ENCODE measurements at regions not wholly inside any gene's neighbourhood (a gene's known extent, or its start where the extent isn't known, plus 50 kb on each side); places are given as distances from the start of the nearest gene placed in this dataset.

DNA sequence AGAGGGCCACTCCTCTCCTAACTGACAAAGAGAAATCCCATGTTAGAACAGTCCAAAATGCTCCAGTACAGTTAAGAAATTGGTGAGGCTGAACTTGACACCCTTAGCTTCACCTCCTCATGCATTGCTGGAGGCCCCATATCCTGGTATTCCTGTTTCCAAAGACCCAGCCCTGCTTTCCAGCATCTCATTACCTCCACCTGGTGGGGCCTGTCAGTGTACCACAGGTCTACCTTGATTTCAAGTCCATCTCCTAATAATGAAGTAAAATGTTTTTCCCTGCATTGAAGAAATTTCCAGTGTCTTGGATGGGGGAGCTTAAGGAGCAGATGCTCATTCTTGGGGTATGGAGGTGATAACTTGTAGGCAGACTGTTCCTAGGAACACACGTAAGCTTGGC, 70.6 kb upstream of the S1PR3 start:
- TF ChIP-seq, protein P1, sequence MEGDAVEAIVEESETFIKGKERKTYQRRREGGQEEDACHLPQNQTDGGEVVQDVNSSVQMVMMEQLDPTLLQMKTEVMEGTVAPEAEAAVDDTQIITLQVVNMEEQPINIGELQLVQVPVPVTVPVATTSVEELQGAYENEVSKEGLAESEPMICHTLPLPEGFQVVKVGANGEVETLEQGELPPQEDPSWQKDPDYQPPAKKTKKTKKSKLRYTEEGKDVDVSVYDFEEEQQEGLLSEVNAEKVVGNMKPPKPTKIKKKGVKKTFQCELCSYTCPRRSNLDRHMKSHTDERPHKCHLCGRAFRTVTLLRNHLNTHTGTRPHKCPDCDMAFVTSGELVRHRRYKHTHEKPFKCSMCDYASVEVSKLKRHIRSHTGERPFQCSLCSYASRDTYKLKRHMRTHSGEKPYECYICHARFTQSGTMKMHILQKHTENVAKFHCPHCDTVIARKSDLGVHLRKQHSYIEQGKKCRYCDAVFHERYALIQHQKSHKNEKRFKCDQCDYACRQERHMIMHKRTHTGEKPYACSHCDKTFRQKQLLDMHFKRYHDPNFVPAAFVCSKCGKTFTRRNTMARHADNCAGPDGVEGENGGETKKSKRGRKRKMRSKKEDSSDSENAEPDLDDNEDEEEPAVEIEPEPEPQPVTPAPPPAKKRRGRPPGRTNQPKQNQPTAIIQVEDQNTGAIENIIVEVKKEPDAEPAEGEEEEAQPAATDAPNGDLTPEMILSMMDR (IDR thresholded peaks at IDR 0.05), result no peak
- TF ChIP-seq POLR2AphosphoS5 (IDR thresholded peaks at IDR 0.05; ENCODE audit: low read depth, low read length) (no peak), TCF7L2 (IDR thresholded peaks at IDR 0.05; ENCODE audit: low read depth, low read length) (no peak), SIN3A (IDR thresholded peaks at IDR 0.05; ENCODE audit: borderline replicate concordance, insufficient read depth, low read depth, low read length) (no peak)
- TF ChIP-seq, protein P2, sequence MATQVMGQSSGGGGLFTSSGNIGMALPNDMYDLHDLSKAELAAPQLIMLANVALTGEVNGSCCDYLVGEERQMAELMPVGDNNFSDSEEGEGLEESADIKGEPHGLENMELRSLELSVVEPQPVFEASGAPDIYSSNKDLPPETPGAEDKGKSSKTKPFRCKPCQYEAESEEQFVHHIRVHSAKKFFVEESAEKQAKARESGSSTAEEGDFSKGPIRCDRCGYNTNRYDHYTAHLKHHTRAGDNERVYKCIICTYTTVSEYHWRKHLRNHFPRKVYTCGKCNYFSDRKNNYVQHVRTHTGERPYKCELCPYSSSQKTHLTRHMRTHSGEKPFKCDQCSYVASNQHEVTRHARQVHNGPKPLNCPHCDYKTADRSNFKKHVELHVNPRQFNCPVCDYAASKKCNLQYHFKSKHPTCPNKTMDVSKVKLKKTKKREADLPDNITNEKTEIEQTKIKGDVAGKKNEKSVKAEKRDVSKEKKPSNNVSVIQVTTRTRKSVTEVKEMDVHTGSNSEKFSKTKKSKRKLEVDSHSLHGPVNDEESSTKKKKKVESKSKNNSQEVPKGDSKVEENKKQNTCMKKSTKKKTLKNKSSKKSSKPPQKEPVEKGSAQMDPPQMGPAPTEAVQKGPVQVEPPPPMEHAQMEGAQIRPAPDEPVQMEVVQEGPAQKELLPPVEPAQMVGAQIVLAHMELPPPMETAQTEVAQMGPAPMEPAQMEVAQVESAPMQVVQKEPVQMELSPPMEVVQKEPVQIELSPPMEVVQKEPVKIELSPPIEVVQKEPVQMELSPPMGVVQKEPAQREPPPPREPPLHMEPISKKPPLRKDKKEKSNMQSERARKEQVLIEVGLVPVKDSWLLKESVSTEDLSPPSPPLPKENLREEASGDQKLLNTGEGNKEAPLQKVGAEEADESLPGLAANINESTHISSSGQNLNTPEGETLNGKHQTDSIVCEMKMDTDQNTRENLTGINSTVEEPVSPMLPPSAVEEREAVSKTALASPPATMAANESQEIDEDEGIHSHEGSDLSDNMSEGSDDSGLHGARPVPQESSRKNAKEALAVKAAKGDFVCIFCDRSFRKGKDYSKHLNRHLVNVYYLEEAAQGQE (IDR thresholded peaks at IDR 0.05; ENCODE audit: insufficient read depth in 1 of 2, low read depth in 2 of 2, low read length in 1 of 2), result no peak
- Histone ChIP-seq H3K27ac (ENCODE audit: low read length) (no peak overlapping the region), H3K36me3 (ENCODE audit: control insufficient read depth, insufficient read depth, low read length) (no peaks in the 10 kb centered on the region), H3K27me3 (ENCODE audit: control insufficient read depth, insufficient read depth, low read length) (no peaks in the 10 kb centered on the region), H3K4me1 (ENCODE audit: control insufficient read depth, insufficient read depth, low read length) (no peaks in the 10 kb centered on the region), H3K4me3 (ENCODE audit: low read depth in 2 of 2, low read length in 2 of 2) (no peak overlapping the region), H3K9me3 (ENCODE audit: control insufficient read depth, insufficient read depth, low read depth, low read length) (no peaks in the 10 kb centered on the region)
- ATAC-seq (no peak), DNase-seq (ENCODE audit: low read depth, low spot score) (no peak)
- POLR2A ChIA-PET, result no interaction called here
- BruUV-seq (replicated peaks), result no TSS peak
- CTCF ChIA-PET, result no interaction called here
- intact Hi-C loops (cut with micrococcal nuclease; ENCODE audit: unreplicated experiment) (no loop called here), in situ Hi-C loops (cut with HindIII; ENCODE audit: low pct_unique_long_range_greater_than_20kb, low sequenced_read_pairs) (no loop called here)

DNA sequence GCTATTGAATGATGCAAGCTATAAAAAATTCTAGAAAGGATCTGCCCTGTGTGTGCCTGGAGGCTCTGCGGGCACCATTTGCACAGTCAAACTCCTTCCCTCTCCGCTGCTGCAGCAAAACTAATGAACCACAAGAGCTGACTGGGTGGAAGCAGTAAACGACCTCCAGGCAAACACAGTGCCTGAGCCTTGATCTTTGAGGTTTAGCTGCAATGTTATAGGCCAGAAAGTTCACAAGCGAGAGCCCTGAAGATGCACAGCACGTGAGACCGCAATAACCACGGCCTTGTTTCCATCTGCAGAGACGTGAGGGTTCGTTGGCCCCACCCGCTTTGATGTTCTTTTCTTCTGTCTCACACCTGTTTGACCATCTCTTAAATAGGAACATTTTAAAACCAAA, 69.2 kb upstream of the S1PR3 start:
- intact Hi-C loops (cut with micrococcal nuclease; ENCODE audit: unreplicated experiment) (no loop called here), in situ Hi-C loops (cut with HindIII; ENCODE audit: low pct_unique_long_range_greater_than_20kb, low sequenced_read_pairs) (no loop called here)
- Histone ChIP-seq H3K27me3 (ENCODE audit: control insufficient read depth, insufficient read depth, low read length) (no peaks in the 10 kb centered on the region), H3K4me1 (ENCODE audit: control insufficient read depth, insufficient read depth, low read length) (no peaks in the 10 kb centered on the region), H3K9me3 (ENCODE audit: control insufficient read depth, insufficient read depth, low read depth, low read length) (no peaks in the 10 kb centered on the region), H3K36me3 (ENCODE audit: control insufficient read depth, insufficient read depth, low read length) (no peaks in the 10 kb centered on the region), H3K4me3 (ENCODE audit: low read depth in 2 of 2, low read length in 2 of 2) (no peak overlapping the region), H3K27ac (ENCODE audit: low read length) (no peak overlapping the region)
- TF ChIP-seq SIN3A (IDR thresholded peaks at IDR 0.05; ENCODE audit: borderline replicate concordance, insufficient read depth, low read depth, low read length), result no peak
- DNase-seq (ENCODE audit: low read depth, low spot score) (no peak), ATAC-seq (no peak)
- CTCF ChIA-PET, result no interaction called here
- no TSS peak for BruUV-seq (replicated peaks)
- POLR2A ChIA-PET, result no interaction called here

DNA sequence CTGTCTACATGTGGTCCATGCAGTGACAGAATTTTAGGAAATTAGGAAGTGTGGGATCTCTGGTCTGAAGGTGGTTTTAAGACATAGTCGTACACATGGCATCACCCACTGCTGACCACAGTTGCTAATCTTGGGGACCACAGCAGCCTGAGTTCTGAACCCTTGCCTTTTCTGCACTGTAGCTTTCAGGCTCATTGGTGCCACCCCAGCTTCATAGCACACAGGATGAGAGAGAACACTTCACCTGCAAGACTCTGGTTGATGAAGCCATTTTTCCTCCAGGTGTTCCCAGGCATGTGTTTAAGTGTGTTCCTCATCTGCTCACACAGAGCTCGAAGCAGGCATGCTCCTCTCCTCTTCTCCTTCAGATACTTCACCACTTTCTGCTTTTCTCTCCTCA, 68.2 kb upstream of the S1PR3 start:
- ChIA-PET POLR2A (no interaction called here), CTCF (no interaction called here)
- Histone ChIP-seq H3K27me3 (ENCODE audit: control insufficient read depth, insufficient read depth, low read length) (no peaks in the 10 kb centered on the region), H3K4me1 (ENCODE audit: control insufficient read depth, insufficient read depth, low read length) (no peaks in the 10 kb centered on the region), H3K9me3 (ENCODE audit: control insufficient read depth, insufficient read depth, low read depth, low read length) (no peaks in the 10 kb centered on the region), H3K36me3 (ENCODE audit: control insufficient read depth, insufficient read depth, low read length) (no peaks in the 10 kb centered on the region), H3K4me3 (ENCODE audit: low read depth in 2 of 2, low read length in 2 of 2) (no peak overlapping the region), H3K27ac (ENCODE audit: low read length) (no peak overlapping the region)
- BruUV-seq (replicated peaks), result no TSS peak
- in situ Hi-C loops (cut with HindIII; ENCODE audit: low pct_unique_long_range_greater_than_20kb, low sequenced_read_pairs), result no loop called here
- DNase-seq (ENCODE audit: low read depth, low spot score), result no peak
- intact Hi-C loops (cut with micrococcal nuclease; ENCODE audit: unreplicated experiment), result no loop called here
- TF ChIP-seq POLR2AphosphoS5 (IDR thresholded peaks at IDR 0.05; ENCODE audit: low read depth, low read length), result no peak
- TF ChIP-seq SIN3A (IDR thresholded peaks at IDR 0.05; ENCODE audit: borderline replicate concordance, insufficient read depth, low read depth, low read length), result no peak
- TF ChIP-seq, protein P2 (IDR thresholded peaks at IDR 0.05; ENCODE audit: insufficient read depth in 1 of 2, low read depth in 2 of 2, low read length in 1 of 2), result no peak
- TF ChIP-seq, protein P1 (IDR thresholded peaks at IDR 0.05), result no peak
- no peak for TF ChIP-seq TCF7L2 (IDR thresholded peaks at IDR 0.05; ENCODE audit: low read depth, low read length)
- ATAC-seq, result no peak
